Mesothelial cell of epicardium (in vitro differentiated cells): ENCODE measurements at regions not wholly inside any gene's neighbourhood (a gene's known extent, or its start where the extent isn't known, plus 50 kb on each side); places are given as distances from the start of the nearest gene placed in this dataset.

Experiments used
- DNase-seq, 2 experiments: peaks; one replicate each; pipeline ENCODE4 v3.0.0; 2021; ENCODE audit warnings: low spot score in 2 of 2; ENCODE audit not compliant: unreplicated experiment in 2 of 2
- H3K27ac Mint-ChIP-seq: 2 replicates; pipeline ENCODE4 v1.8.0; 2021; ENCODE audit warnings: mixed read lengths
- H3K27me3 Mint-ChIP-seq: 2 replicates; pipeline ENCODE4 v1.8.0; 2021; ENCODE audit warnings: low read depth, mixed read lengths
- H3K36me3 Mint-ChIP-seq: 2 replicates; pipeline ENCODE4 v1.8.0; 2021; ENCODE audit warnings: mixed read lengths
- H3K4me1 Mint-ChIP-seq: 2 replicates; pipeline ENCODE4 v1.8.0; 2021; ENCODE audit warnings: mixed read lengths
- H3K4me3 Mint-ChIP-seq: 2 replicates; pipeline ENCODE4 v1.8.0; 2021; ENCODE audit warnings: mild to moderate bottlenecking, moderate library complexity, mixed read lengths
- H3K9me3 Mint-ChIP-seq: 2 replicates; pipeline ENCODE4 v1.8.0; 2021; ENCODE audit warnings: mixed read lengths
- TF ChIP-seq, protein P1 (sequence below): fragments of 200-600 bp; sonication (generic); IDR thresholded peaks from one replicate; pipeline ENCODE4 v1.5.0; 2021; ENCODE audit warnings: antibody characterized with exemption; ENCODE audit not compliant: unreplicated experiment

DNA sequence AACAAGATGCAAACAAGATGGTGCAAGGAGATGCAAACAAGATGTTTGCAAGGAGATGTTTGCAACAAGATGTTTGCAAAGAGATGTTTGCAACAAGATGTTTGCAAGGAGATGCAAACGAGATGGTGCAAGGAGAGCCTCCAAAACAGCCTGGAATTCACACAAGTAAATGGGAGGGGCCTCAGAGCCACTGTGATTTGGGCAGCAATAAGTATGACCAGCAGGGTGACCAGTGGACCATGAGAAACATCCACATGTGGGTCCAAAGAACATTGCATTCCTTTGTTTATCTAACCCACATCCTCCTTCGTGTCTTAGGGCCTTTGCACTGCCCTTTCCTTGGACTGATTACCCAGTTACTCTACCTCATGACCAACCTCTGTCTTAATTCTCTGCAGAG lies 162.9 kb downstream of the PLPP3 start:
- TF ChIP-seq, protein P1, sequence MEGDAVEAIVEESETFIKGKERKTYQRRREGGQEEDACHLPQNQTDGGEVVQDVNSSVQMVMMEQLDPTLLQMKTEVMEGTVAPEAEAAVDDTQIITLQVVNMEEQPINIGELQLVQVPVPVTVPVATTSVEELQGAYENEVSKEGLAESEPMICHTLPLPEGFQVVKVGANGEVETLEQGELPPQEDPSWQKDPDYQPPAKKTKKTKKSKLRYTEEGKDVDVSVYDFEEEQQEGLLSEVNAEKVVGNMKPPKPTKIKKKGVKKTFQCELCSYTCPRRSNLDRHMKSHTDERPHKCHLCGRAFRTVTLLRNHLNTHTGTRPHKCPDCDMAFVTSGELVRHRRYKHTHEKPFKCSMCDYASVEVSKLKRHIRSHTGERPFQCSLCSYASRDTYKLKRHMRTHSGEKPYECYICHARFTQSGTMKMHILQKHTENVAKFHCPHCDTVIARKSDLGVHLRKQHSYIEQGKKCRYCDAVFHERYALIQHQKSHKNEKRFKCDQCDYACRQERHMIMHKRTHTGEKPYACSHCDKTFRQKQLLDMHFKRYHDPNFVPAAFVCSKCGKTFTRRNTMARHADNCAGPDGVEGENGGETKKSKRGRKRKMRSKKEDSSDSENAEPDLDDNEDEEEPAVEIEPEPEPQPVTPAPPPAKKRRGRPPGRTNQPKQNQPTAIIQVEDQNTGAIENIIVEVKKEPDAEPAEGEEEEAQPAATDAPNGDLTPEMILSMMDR, result no peak
- Mint-ChIP-seq H3K4me3 (no peak overlapping the region), H3K36me3 (no peaks in the 10 kb centered on the region), H3K27ac (no peak overlapping the region), H3K4me1 (peaks cover 26% of the 10 kb centered on the region), H3K9me3 (no peaks in the 10 kb centered on the region), H3K27me3 (no peaks in the 10 kb centered on the region)
- no peak for DNase-seq

DNA sequence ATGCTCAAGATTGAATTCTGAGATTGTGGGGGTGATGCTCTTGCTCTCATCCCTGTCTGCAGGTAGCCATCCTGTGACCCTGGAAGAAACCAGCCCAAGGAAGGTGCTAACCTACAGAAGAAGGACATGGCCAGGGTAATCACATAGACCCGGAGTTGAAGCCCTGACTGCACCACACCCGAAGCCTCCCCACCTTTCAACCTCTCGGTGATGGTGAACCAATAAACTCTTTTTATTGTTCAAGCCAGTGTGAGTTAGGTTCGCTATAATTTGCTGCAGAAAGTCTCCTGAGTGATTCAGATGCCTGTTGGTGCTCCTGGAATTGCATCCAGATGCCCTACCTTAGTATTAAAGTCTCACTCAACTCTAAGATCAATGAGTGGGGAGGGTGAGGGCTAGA lies 163.6 kb downstream of the PLPP3 start:
- Mint-ChIP-seq H3K27me3 (no peaks in the 10 kb centered on the region), H3K9me3 (no peaks in the 10 kb centered on the region), H3K27ac (no peak overlapping the region), H3K4me1 (peaks cover 26% of the 10 kb centered on the region), H3K36me3 (no peaks in the 10 kb centered on the region), H3K4me3 (no peak overlapping the region)
- no peak for DNase-seq
- TF ChIP-seq, protein P1, result no peak

DNA sequence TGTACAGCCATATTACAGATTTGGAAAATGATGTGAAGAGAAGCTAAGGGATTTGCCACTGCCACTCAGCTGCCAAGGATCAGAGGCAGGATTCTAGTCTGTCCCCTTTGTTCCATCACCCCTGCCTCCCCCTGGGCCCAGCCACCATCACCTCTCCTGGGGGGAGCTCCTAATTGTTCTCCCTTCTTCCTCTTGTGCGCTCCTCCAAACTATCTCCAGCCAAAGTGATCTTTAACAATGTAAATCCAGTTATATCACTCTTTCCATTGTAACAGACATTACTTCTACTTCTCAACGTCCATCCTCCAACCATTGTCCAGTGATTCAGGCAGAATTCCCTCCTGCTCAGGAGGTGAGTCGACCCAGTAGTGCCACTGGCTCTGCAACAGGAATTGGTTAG lies 164.1 kb downstream of the PLPP3 start:
- Mint-ChIP-seq H3K27me3 (no peaks in the 10 kb centered on the region), H3K36me3 (no peaks in the 10 kb centered on the region), H3K9me3 (peaks cover 2% of the 10 kb centered on the region), H3K4me1 (peaks cover 26% of the 10 kb centered on the region), H3K4me3 (no peak overlapping the region), H3K27ac (no peak overlapping the region)
- TF ChIP-seq, protein P1, result no peak
- no peak for DNase-seq

DNA sequence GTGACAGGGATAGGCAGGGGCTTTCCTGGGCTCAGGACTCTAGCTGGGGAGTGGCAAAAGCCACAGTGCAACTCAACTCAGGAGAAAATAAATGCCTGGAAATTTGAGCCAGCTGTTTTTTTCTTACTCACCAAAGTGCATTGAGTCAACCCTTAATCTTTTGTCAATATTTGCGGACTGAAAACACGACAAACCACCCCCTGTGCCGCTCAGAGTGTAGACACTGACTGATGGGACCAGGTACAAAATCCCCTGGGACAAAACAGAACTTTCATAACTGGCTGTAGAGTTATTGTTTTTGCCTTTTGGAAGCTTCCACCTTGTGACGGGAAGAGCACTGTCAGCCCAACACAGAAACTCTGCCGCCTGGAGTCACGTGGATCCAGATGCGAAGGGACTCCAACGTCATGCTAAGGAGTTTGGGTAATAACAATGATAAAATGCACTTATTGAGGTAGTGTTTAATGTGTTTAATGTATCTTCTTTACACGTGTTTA lies 164.6 kb downstream of the PLPP3 start:
- Mint-ChIP-seq H3K27ac (peak overlapping the region; percentile 27), H3K4me1 (peaks cover 26% of the 10 kb centered on the region), H3K4me3 (no peak overlapping the region), H3K27me3 (no peaks in the 10 kb centered on the region), H3K36me3 (no peaks in the 10 kb centered on the region), H3K9me3 (peaks cover 5% of the 10 kb centered on the region)
- DNase-seq, result no peak
- TF ChIP-seq, protein P1, result no peak

DNA sequence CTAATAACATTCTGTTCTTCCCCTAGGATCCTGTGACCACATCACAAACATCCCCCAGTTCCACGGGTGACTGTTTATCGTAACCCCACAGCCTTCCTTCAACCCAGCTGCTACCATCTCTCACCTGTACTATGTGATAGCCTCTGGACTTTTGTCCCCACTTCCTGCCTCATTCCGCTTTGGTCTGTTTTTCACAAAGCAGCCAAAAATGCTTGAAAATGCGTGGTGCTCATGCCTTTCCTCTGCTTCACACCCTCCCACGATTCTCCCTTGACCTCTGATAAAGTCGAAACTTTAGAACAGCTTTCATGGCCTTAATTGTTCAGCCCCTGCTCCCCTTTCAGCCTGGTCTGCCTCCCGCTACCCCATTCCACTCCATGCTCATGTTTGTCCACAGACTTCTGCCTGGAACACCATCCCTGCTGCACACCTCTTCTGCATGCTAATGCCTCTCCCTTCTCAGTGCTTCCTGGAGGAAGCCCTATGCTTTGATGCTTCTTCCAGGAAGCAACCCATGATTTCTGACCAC lies 165.6 kb downstream of the PLPP3 start:
- H3K4me3 Mint-ChIP-seq, result no peak overlapping the region
- H3K9me3 Mint-ChIP-seq, result peaks cover 5% of the 10 kb centered on the region
- no peak for DNase-seq
- H3K27ac Mint-ChIP-seq, result no peak overlapping the region
- TF ChIP-seq, protein P1, result no peak
- H3K36me3 Mint-ChIP-seq, result no peaks in the 10 kb centered on the region
- H3K27me3 Mint-ChIP-seq, result no peaks in the 10 kb centered on the region
- H3K4me1 Mint-ChIP-seq, result peaks cover 26% of the 10 kb centered on the region
